SU-DHL-6 (cell line): ENCODE measurements at regions not wholly inside any gene's neighbourhood (a gene's known extent, or its start where the extent isn't known, plus 50 kb on each side); places are given as distances from the start of the nearest gene placed in this dataset.

Experiments
- EZH2phosphoT487 ChIP-seq: fragments of 200-600 bp; sonication (generic), shearing (Covaris generic); conservative IDR thresholded peaks from 2 replicates; pipeline ENCODE4 v1.6.1; 2018; ENCODE audit warnings: mild to moderate bottlenecking, antibody characterized with exemption, low read length, moderate library complexity, mixed read lengths
- TF ChIP-seq, protein P1 (sequence below): fragments of 200-600 bp; sonication (generic); IDR thresholded peaks from one replicate; pipeline ENCODE4 v1.5.1; 2017; ENCODE audit warnings: antibody characterized with exemption, mild to moderate bottlenecking, low read length, moderate library complexity; ENCODE audit not compliant: insufficient read depth, poor library complexity, severe bottlenecking

GRCh38 chr5:27814983-27815382, 776.6 kb upstream of the CDH9 start:
- TF ChIP-seq, protein P1, sequence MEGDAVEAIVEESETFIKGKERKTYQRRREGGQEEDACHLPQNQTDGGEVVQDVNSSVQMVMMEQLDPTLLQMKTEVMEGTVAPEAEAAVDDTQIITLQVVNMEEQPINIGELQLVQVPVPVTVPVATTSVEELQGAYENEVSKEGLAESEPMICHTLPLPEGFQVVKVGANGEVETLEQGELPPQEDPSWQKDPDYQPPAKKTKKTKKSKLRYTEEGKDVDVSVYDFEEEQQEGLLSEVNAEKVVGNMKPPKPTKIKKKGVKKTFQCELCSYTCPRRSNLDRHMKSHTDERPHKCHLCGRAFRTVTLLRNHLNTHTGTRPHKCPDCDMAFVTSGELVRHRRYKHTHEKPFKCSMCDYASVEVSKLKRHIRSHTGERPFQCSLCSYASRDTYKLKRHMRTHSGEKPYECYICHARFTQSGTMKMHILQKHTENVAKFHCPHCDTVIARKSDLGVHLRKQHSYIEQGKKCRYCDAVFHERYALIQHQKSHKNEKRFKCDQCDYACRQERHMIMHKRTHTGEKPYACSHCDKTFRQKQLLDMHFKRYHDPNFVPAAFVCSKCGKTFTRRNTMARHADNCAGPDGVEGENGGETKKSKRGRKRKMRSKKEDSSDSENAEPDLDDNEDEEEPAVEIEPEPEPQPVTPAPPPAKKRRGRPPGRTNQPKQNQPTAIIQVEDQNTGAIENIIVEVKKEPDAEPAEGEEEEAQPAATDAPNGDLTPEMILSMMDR: no peak
- TF ChIP-seq EZH2phosphoT487: no peak
